H1 (cell line): ENCODE measurements at regions not wholly inside any gene's neighbourhood (a gene's known extent, or its start where the extent isn't known, plus 50 kb on each side); places are given as distances from the start of the nearest gene placed in this dataset.

Experiments used
- ATF3 ChIP-seq: IDR thresholded peaks from 2 replicates; pipeline ENCODE4 v1.6.1; 2011; ENCODE audit warnings: low read depth, mild to moderate bottlenecking, low read length; ENCODE audit not compliant: insufficient read depth
- CTCF ChIP-seq, 3 experiments: IDR thresholded peaks; 1 replicate in 2 of 3; 2 replicates in 1 of 3; pipeline versions ENCODE4 v1.5.1 to v1.6.1; 2011; ENCODE audit warnings: low read length in 3 of 3, mild to moderate bottlenecking in 3 of 3, inconsistent platforms in 2 of 3, low read depth in 1 of 3, moderate library complexity in 1 of 3; ENCODE audit not compliant: insufficient read depth in 1 of 3; ENCODE audit errors: control extremely low read depth in 1 of 3
- EP300 ChIP-seq, 2 experiments: IDR thresholded peaks; 1 replicate in 1 of 2; 2 replicates in 1 of 2; pipeline ENCODE4 v1.6.1; 2011 to 2012; ENCODE audit warnings: low read depth in 2 of 2, low read length in 2 of 2, mild to moderate bottlenecking in 2 of 2, borderline replicate concordance in 1 of 2, inconsistent platforms in 1 of 2, moderate library complexity in 1 of 2
- EZH2 ChIP-seq: fragments of 200-600 bp; sonication (generic); IDR thresholded peaks from 2 replicates; pipeline ENCODE4 v1.7.1; 2012; ENCODE audit warnings: low read depth, mild to moderate bottlenecking, moderate library complexity, low read length, inconsistent platforms; ENCODE audit not compliant: severe bottlenecking
- JUND ChIP-seq: IDR thresholded peaks from 2 replicates; pipeline ENCODE4 v1.6.1; 2011; ENCODE audit warnings: mild to moderate bottlenecking, improper control_type of control experiment, low read length
- KDM1A ChIP-seq: fragments of 200-600, 300-600 bp; sonication (generic); IDR thresholded peaks from 2 replicates; pipeline ENCODE4 v1.7.1; 2016; ENCODE audit warnings: mild to moderate bottlenecking, low read length, borderline replicate concordance
- POLR2AphosphoS5 ChIP-seq: IDR thresholded peaks from 2 replicates; pipeline ENCODE4 v1.6.1; 2011; ENCODE audit warnings: low read depth, low read length
- RFX5 ChIP-seq: IDR thresholded peaks from 2 replicates; pipeline ENCODE4 v1.6.1; 2011; ENCODE audit warnings: low read depth, low read length, improper control_type of control experiment, borderline replicate concordance
- TEAD4 ChIP-seq: IDR thresholded peaks from 2 replicates; pipeline ENCODE4 v1.6.1; 2012; ENCODE audit warnings: low read depth, low read length, inconsistent platforms, mixed read lengths
- YY1 ChIP-seq: IDR thresholded peaks from 2 replicates; pipeline ENCODE4 v1.6.1; 2011; ENCODE audit warnings: low read depth, mild to moderate bottlenecking, low read length
- TF ChIP-seq, protein P1 (sequence below): IDR thresholded peaks from 2 replicates; pipeline ENCODE4 v1.6.1; 2012; ENCODE audit warnings: low read length, inconsistent platforms

- no peak for TF ChIP-seq EZH2
- no peak for TF ChIP-seq RFX5
- no peak for TF ChIP-seq CTCF (IDR thresholded peaks at IDR 0.05; ENCODE audit: control extremely low read depth in 1 of 3, insufficient read depth in 1 of 3, low read depth in 1 of 3, low read length in 3 of 3)
- no peak for TF ChIP-seq JUND
- TF ChIP-seq ATF3: no peak
- no peak for TF ChIP-seq KDM1A
- TF ChIP-seq TEAD4: no peak
- no peak for TF ChIP-seq POLR2AphosphoS5
- TF ChIP-seq EP300 (IDR thresholded peaks at IDR 0.05; ENCODE audit: borderline replicate concordance in 1 of 2, low read depth in 2 of 2, low read length in 2 of 2): no peak
- no peak for TF ChIP-seq YY1
- TF ChIP-seq, protein P1, sequence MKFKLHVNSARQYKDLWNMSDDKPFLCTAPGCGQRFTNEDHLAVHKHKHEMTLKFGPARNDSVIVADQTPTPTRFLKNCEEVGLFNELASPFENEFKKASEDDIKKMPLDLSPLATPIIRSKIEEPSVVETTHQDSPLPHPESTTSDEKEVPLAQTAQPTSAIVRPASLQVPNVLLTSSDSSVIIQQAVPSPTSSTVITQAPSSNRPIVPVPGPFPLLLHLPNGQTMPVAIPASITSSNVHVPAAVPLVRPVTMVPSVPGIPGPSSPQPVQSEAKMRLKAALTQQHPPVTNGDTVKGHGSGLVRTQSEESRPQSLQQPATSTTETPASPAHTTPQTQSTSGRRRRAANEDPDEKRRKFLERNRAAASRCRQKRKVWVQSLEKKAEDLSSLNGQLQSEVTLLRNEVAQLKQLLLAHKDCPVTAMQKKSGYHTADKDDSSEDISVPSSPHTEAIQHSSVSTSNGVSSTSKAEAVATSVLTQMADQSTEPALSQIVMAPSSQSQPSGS: no peak
Measured at GRCh38 chr2:8427211-8427610, 254.6 kb upstream of the ID2 start.
